GM18498 (cell line): ENCODE measurements at regions not wholly inside any gene's neighbourhood (a gene's known extent, or its start where the extent isn't known, plus 50 kb on each side); places are given as distances from the start of the nearest gene placed in this dataset.
A peak's percentile ranks its signal among the peaks of the same experiment; 100 is the strongest.

Source experiments
- ATAC-seq: cut with Tn5 transposase; IDR thresholded peaks from one replicate; pipeline ENCODE4 v1.9.1; 2021; ENCODE audit warnings: mild to moderate bottlenecking, moderate library complexity; ENCODE audit not compliant: unreplicated experiment

DNA sequence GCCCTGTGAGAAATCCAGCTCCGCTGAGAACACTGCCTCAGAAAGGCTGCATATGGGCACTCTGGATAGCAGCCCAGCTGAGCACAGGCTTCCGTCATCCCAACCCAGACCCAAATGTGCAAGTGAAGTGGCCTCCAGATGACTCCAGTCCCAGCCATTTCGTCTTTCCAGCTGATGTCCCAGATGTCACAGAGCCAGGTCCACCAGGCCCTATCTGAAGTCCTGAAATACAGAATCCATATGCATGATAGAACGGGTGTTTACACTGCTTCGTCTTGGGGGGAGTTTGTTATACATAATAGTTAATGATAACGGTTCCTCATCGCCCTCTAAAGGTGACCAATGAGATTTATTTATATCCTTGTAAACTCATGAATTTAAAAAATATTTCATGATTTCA is 72.6 kb upstream of the TRIM2 start:
- no peak for ATAC-seq

- ATAC-seq, result no peak
Observed at GRCh38 chr4:153137159-153137558, 67.1 kb upstream of the TRIM2 start.

DNA sequence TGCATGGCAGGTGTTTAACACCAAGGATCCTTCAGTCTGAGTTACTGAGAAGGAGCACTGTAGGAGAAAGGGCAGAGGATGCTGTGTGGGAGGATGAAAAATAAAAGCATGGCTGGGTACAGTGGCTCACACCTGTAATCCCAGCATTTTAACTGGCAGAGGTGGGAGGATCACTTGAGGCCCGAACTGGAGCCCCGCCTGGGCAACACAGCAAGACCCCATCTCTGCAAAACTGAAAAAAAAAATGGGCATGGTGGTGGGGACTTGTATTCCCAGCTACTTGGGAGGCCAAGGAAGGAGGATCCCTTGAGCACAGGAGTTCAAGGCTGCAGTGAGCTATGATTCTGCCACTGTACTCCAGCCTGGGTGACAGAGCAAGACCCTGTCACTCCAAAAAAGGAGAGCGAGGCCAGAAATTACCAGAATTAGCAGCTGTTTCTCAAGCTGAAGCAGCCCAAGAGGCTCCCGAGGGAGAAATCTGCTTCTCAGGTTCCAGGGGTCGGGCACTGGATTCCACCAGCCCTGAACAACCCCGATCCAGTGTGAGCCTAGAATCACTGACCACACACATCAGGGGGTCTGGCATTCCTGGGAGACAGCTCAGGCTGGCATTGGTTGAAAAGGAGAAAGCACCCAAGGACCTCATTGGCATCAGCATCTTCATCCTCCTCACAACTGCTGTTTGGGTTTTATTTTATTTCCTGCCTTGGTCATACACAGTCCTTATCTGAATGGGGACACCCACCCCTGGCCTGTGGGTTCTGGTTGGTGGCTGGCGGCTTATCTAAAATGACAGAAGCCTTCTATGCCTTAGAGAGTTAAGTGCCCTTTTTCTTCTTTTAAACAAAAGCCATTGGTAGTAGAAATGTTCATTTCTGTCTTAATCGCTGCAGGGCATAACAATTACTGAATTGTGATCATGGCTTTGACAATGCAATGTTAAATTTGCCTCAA is 66.3 kb upstream of the TRIM2 start:
- ATAC-seq, result no peak

- ATAC-seq, result no peak
Observed at GRCh38 chr4:153138736-153139135, 65.5 kb upstream of the TRIM2 start.

DNA sequence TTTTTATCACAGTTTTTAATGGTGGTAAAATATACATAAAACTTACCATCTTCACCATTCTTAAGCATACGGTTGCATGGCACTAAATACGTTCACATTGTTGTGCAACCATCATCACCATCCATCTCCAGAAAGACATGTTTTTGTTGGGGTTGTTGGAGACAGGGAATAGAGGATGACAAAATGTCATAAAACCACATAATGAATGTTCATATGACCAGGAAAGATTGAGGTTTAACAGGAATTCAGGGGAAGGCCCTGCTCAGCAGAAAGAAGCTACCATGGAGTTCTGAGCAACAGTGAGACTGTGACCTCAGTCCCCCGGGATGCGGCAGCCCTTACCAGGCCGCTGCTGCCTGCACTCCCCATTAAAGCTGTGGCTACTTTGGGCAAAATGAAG is 63.9 kb upstream of the TRIM2 start:
- ATAC-seq, result no peak

DNA sequence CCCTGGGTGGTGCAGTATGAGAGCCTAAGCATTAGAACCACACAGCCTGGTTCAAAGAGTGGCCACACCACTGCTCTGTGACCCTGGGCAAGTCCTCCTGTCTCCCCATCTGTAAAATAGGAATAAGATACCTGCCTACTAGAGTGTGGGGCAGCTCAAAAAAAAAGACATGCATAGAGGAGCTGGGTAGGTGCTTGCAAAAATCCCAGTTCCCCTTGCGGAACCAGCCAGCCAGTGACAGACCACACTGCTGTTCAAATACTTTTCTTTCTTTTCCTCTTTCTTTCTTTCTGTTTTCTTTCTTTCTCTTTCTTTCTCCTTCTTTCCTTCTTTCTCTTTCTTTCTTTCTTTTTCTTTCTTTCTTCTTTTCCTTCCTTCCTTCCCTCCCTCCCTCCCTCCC is 63.0 kb upstream of the TRIM2 start:
- no peak for ATAC-seq

- ATAC-seq, result no peak
Observed at GRCh38 chr4:153142700-153143438, 61.4 kb upstream of the TRIM2 start.

DNA sequence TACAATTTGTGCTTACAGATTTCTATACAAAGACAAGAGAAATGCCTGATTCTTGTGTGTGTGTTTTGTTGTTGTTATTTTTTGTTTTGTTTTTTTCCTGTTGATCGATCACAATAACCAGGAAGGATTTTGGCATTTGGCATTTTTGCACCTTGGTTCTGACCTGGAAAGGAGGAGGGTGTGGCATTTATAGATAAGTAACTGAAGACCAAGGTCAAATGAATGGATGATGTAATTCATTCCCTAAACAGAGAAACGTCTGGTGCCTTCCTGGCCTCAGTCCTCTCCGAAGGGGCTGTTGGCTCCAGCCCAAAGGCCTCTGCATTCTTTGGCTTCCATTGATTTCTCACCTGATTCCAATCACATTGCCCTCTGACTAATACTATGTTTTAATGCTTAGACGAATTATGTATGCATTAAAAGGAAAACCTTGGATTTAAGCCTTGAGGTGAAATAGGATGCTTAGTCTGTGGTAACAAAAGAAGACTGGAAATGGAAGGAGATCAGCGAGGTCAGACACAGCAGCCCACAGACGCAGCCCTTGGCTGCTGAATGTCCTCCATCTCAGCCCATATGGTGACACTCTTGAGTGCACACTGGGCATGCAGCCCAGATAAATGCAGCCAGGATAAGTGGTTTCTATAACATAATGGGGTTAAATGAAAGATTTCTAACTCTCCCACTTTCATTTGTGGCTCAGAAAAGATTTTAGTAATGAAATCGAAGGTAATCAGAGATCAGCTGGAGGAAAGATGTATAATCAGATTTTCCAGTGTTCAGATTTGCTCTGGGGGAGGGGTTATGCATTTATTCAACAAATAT is 60.5 kb upstream of the TRIM2 start:
- no peak for ATAC-seq

GRCh38 chr4:153146031-153146430 is 58.2 kb upstream of the TRIM2 start:
- no peak for ATAC-seq

- no peak for ATAC-seq
Observed at GRCh38 chr4:153146961-153147360, 57.3 kb upstream of the TRIM2 start.

GRCh38 chr4:153148791-153149190 is 55.5 kb upstream of the TRIM2 start:
- ATAC-seq, result no peak

- ATAC-seq, result no peak
Observed at GRCh38 chr4:153151535-153152455, 52.4 kb upstream of the TRIM2 start.

DNA sequence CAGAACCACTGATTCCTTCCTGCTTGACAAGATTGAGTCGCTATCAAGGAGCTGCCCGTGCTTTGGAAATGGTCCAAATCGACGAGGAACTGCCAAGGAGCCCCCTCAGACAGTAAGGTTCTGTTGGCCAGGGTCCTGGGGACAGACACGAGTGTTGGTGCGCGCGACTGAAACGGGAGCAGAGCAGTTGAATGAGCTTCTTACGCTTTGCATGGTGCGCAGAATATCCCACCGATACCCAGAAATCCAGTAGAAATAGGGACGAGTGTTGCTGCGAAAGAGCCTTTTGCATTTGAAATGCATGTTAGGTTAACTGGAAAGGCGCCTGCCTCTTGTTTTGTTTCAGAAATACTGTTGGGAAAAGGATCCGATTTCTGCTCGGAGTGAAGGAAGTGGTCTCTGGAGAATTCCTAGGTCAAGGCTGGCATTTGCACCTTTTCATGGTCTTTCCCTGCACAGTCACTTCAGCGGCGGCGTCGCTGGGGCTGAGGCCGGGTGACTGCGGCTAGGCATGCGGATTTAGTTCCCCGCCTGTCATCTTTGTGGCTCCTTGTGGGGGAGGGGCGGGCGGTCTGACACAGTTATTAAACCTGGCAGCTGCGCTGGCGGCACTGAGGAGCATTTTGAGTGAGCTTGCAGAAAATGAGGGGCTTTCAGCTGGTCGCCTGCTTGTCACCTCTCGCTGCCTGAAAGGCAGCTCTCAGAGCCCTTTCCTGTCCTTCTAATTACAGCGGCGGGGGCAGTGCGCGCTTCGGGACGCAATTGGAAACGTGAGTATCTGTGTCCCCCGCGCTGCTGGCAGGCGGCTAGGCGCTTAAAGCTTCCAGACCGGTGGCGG is 51.5 kb upstream of the TRIM2 start:
- peak; percentile 23 for ATAC-seq

DNA sequence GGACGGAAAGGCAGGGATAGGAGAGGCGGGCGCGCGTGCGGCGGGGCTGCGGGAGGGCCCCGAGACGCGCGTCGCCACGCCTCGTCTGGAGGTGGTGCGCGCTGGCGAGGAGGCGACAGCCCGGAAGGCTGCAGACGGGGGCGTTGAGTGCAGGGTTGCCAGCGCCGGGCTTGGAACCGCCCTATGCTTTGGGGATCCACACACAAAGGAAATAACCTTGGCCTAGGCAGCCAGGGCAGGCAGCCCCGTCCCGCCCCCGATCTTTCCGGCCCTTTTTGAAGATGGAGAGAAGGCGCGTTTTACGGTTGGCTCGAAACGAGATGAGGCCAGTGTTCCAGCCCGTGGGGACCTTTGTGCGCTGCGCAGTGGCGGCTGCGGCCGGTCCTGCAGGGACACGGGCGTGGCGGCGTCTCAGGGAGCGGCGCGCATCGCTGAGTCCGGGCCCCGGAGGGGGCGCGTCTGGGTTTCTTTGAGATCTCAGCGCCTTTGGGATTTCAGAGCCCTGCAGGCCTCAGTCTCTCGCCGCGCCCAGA is 50.8 kb upstream of the TRIM2 start:
- ATAC-seq, result peak; percentile 65

- no peak for ATAC-seq
Observed at GRCh38 chr4:153154007-153154975, 50.0 kb upstream of the TRIM2 start.
